ENCODE measurements at regions not wholly inside any gene's neighbourhood (a gene's known extent, or its start where the extent isn't known, plus 50 kb on each side); places are given as distances from the start of the nearest gene placed in this dataset.
"Not testable (repeated sequence)": the region's sequence is repeated elsewhere in the genome, so short reads cannot be mapped to it uniquely, and the experiment has no call there.

DNA sequence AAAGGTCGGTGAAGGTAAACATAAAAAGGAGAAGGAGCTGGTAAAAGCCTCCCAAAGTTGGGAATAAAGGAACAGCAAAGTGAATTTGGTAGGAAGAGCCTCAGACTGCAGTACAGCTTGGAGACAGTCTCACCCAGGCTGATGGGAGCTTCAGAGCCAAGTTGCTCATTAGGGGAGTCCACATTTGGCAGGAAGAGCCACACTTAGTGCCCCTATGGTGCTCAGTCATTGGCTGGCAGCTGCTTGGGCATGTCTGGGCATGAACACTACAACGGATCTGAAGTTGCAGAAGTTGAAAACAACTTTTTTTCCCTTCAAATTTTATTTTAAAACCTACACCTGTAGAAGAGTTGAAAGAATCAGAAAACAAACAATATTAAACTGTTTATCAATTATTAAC is 2497.3 kb downstream of the ARAP2 start:
- intact Hi-C loops (cut with DNase I): no loop called here
- DNase-seq (no peak), ATAC-seq (no peak)

GRCh38 chr4:33751050-33751449 is 2493.3 kb downstream of the ARAP2 start:
- intact Hi-C loops (cut with DNase I): no loop called here
- ATAC-seq (no peak), DNase-seq (no peak)

GRCh38 chr4:33772582-33772981 is 2471.7 kb downstream of the ARAP2 start:
- DNase-seq: no peak

GRCh38 chr4:33780952-33781791 is 2463.1 kb downstream of the ARAP2 start:
- DNase-seq (no peak), ATAC-seq (no peak)
- intact Hi-C loops (cut with DNase I): no loop called here

More at GRCh38 chr4:33772582-33772981, 2471.7 kb downstream of the ARAP2 start:
- intact Hi-C loops (cut with DNase I): no loop called here
- ATAC-seq: no peak

DNA sequence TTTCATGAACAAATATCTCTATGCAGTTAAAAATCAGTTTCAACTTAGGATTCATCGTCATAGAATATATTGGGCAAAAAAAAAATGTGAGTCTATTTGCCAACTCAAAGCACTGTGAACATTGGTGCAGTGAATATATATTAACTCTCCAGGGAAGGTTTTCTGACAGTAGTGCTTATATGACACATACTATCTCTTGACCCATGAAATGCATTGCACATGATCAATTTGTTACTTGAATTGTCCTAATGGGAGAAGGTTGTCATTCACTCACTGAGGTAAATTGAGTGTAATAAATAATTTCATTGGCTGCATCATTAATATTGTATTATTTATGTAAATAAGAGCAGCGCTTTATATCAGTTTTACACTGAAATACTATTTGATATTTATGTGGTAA is 2458.5 kb downstream of the ARAP2 start:
- intact Hi-C loops (cut with DNase I): no loop called here
- ATAC-seq: no peak

GRCh38 chr4:33802578-33802977 is 2441.7 kb downstream of the ARAP2 start:
- no peak for DNase-seq
- ATAC-seq: no peak
- intact Hi-C loops (cut with DNase I): no loop called here

More for the DNA sequence above, 2458.5 kb downstream of the ARAP2 start:
- no peak for DNase-seq

GRCh38 chr4:33825685-33826084 is 2418.6 kb downstream of the ARAP2 start:
- DNase-seq: no peak
- ATAC-seq: no peak
- intact Hi-C loops (cut with DNase I): no loop called here

- ATAC-seq; DNase-seq; intact Hi-C loops (cut with DNase I): not testable (repeated sequence)
These were observed 2415.0 kb downstream of the ARAP2 start for GRCh38 chr4:33829356-33829755.

- ATAC-seq: peak in 1 of 2 donors; percentile 49
- DNase-seq: no peak
- intact Hi-C loops (cut with DNase I): no loop called here
These were observed 2412.8 kb downstream of the ARAP2 start for GRCh38 chr4:33831442-33832066.

- intact Hi-C loops (cut with DNase I); DNase-seq; ATAC-seq: not testable (repeated sequence)
These were observed 2408.6 kb downstream of the ARAP2 start for GRCh38 chr4:33835764-33836163.

DNA sequence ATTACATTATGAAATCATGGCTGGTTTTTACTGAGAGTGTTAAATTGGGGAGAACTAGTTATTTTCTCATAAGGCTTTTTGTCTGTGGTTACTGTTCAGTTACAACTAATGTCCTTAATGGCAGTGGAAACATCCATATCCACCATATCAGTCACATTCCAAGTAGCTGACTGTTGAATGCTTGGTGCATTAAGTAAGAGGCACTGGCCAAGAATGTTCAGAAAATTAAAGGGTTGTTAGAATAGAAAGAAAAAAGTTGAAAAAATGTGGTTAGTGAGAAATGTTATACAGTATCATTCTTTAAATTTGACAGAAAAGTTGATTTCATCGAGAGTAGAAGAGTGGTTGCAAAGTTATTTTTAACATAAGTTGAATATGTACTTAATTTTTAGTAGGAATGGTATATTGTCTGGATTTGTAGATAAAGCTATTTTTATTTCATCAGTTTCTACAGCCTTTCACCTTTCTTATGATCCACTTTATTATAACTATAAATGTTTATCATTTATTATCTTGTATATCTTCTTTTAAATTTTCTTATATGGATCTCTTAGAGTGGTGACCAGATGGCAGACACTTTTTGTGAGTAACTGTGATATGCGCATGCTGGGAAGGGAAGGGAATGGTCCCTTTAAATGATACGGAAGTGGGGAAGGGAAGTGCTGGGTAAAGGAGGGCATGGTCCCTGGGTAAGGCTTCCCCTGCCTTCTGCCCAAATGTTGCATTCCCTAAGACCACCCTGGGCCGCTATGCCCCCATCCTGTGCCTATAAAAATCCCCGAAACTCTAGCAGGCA is 2407.1 kb downstream of the ARAP2 start:
- no peak for ATAC-seq
- intact Hi-C loops (cut with DNase I): no loop called here
- no peak for DNase-seq

GRCh38 chr4:33841120-33841519 is 2403.2 kb downstream of the ARAP2 start:
- DNase-seq (no peak), ATAC-seq (no peak)
- intact Hi-C loops (cut with DNase I): no loop called here

GRCh38 chr4:33850371-33850902 is 2393.9 kb downstream of the ARAP2 start:
- DNase-seq (no peak), ATAC-seq (no peak)
- intact Hi-C loops (cut with DNase I): no loop called here

DNA sequence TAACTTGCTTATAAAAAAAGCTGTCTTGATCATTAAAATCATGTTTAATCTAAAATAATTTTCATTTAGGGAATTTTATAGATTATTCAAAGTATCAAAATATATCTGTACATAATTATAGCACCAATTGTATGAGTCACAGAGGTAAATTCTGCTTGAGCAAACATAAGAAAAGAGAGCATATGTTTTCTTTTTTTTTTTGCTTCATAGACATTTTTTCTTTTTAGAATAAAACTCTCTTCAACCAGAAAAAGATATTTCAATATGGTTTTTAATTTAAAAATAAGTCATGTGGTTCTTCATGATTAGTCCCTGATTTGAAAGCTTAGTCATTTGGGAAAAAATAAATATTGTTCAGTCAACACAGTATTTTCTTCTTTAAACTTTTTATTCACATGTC is 2390.6 kb downstream of the ARAP2 start:
- DNase-seq; intact Hi-C loops (cut with DNase I); ATAC-seq: not testable (repeated sequence)

DNA sequence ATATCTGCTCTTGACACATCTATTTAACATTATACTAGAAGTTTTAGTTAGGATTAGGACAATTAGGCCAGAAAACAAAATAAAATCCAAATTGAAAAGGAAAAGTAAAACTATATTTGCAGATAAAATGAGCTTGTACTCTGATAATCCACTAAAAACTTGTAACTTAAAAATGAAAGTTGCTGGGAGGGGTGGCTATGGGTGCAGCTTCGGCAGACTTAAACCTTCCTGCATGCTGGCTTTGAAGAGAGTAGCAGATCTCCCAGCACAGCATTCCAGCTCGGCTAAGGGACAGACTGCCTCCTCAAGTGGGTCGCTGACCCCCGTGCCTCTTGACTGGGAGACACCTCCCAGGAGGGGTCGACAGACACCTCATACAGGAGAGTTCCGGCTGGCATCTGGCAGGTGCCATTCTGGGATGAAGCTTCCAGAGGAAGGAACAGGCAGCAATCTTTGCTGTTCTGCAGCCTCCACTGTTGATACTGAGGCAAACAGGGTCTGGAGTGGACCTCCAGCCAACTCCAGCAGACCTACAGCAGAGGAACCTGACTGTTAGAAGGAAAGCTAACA is 2379.9 kb downstream of the ARAP2 start:
- intact Hi-C loops (cut with DNase I): no loop called here
- ATAC-seq (no peak), DNase-seq (no peak)

DNA sequence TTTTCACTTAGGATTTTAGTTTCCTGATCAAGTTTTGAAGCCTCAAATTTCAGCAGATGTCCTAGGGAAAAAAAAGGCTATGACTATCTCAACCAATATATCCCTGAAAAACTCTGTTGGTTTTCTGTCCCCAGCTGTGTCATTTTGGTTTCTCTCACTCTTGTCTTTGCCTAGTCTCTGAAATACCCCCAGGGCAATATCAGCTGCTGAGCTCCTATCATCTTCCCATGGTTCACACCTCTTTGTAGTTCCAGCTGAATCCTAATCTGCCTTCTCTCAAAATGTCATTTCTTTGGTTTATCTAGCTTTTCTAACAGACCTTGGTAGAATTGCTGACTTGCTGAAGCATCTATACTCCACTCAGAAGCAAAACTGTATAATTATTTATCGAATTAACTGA is 2370.5 kb downstream of the ARAP2 start:
- DNase-seq (no peak), ATAC-seq (no peak)
- intact Hi-C loops (cut with DNase I): no loop called here

DNA sequence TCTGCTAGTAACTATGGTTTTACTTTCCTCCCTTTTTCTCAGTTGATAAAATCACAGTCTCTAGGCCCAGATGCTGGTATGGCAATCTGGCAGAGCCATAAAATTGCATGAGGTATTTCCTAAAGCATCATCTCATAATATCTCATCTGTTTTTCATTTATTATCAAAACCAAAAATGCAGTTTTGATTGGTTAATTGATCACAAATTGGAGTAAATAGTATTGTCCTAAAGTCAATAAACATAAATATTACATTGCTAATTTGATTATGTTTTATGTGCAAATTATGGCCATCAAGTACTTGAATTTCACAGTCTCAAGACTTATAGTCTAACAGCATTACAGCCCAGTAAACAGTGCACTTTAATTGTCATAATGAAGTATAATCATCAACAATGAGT is 2365.6 kb downstream of the ARAP2 start:
- intact Hi-C loops (cut with DNase I): no loop called here
- DNase-seq (no peak), ATAC-seq (no peak)

GRCh38 chr4:33881176-33881575 is 2363.1 kb downstream of the ARAP2 start:
- intact Hi-C loops (cut with DNase I): no loop called here
- ATAC-seq: no peak
- no peak for DNase-seq

GRCh38 chr4:33882246-33882990 is 2361.9 kb downstream of the ARAP2 start:
- no peak for ATAC-seq
- intact Hi-C loops (cut with DNase I): no loop called here
- no peak for DNase-seq

Measured in left cardiac atrium (tissue), 4 donors.